Stomach smooth muscle (tissue), 2 donors: ENCODE measurements at regions not wholly inside any gene's neighbourhood (a gene's known extent, or its start where the extent isn't known, plus 50 kb on each side); places are given as distances from the start of the nearest gene placed in this dataset.
"Not testable (repeated sequence)": the region's sequence is repeated elsewhere in the genome, so short reads cannot be mapped to it uniquely, and the experiment has no call there.

Source experiments
- H3K27ac ChIP-seq: one replicate; pipeline ENCODE4 v1.7.0; 2013; ENCODE audit warnings: mild to moderate bottlenecking, low read length, inconsistent platforms
- H3K27me3 ChIP-seq, 2 donors: one replicate each; pipeline ENCODE4 v1.7.0; 2013; ENCODE audit warnings: low read length in 2 of 2; ENCODE audit not compliant: insufficient read depth in 2 of 2, control insufficient read depth in 1 of 2
- H3K36me3 ChIP-seq, 2 donors: one replicate each; pipeline ENCODE4 v1.7.0; 2013; ENCODE audit warnings: low read length in 2 of 2; ENCODE audit not compliant: control insufficient read depth in 2 of 2, insufficient read depth in 2 of 2
- H3K4me1 ChIP-seq: one replicate; pipeline ENCODE4 v1.7.0; 2013; ENCODE audit warnings: low read length; ENCODE audit not compliant: control insufficient read depth, insufficient read depth
- H3K4me3 ChIP-seq, 2 donors: one replicate each; pipeline ENCODE4 v1.7.0; 2013; ENCODE audit warnings: low read length in 2 of 2
- H3K9ac ChIP-seq, 2 donors: one replicate each; pipeline ENCODE4 v1.7.0; 2013; ENCODE audit warnings: low read length in 2 of 2, mild to moderate bottlenecking in 1 of 2
- H3K9me3 ChIP-seq, 2 donors: one replicate each; pipeline ENCODE4 v1.7.0; 2013; ENCODE audit warnings: low read length in 2 of 2; ENCODE audit not compliant: control insufficient read depth in 2 of 2
- donor health status: healthy.
- donor health status: Pancreatic carcinoma.

DNA sequence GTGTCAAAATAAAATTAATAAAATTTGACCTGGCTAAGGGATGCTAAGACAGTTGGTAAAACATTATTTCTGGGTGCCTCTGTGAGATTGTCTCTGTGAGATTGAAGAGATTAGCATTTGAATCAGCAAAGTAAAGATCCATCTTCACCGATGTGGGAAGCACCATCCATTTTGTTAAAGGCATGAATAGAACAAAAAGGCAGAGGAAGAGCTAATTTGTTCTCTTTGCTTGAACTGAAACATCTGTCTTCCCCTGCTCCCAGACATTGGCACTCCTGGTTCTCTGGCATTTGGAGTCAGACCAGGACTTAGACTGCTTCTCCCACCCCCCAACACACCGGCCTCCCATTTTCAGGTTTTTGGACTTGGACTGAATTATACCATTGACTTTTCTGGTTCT lies 603.8 kb upstream of the LINC00305 start:
- Histone ChIP-seq H3K36me3 (no peaks in the 10 kb centered on the region), H3K27ac (no peak overlapping the region), H3K9me3 (no peaks in the 10 kb centered on the region), H3K4me1 (no peaks in the 10 kb centered on the region), H3K9ac (no peak overlapping the region), H3K4me3 (no peak overlapping the region), H3K27me3 (no peaks in the 10 kb centered on the region)

DNA sequence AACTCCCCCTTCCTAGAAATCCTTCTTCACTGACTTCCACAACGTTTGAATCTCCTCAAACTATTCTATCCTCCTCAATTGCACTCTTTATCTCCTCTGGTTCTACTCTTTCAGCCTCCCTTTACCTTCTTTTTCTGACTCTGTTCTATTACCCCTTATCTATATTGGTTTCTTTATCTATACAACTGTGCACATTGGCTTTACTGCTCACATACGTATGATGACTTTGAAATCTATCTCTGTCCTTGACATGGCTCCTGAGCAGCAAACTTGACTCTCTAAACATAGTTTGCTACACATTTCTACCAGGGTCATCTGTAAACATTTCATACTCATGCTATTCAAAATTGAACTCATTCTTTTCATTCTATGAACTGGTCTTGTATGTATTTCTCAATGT lies 601.0 kb upstream of the LINC00305 start:
- Histone ChIP-seq H3K4me1 (no peaks in the 10 kb centered on the region), H3K9me3 (no peaks in the 10 kb centered on the region), H3K27ac (no peak overlapping the region), H3K9ac (no peak overlapping the region), H3K4me3 (no peak overlapping the region), H3K27me3 (no peaks in the 10 kb centered on the region), H3K36me3 (no peaks in the 10 kb centered on the region)

DNA sequence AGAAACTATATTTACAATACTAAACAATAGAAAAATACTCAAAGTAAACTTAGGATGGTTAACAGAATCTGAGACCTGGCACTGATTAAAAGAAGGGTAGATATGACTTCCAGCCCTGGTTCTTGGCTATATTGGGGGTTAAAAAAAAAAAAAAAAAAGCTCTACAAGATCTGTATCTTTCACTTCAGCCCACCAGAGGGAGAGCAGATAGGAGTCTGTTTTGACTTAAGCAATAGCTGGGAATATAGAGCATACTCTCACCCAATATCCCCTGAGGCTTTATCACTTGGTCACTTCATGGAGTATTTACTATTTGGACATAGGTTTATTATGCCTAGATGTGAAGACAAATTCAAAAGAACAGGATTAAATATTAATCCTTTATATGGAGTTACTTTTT lies 598.9 kb upstream of the LINC00305 start:
- Histone ChIP-seq H3K36me3 (no peaks in the 10 kb centered on the region), H3K4me3 (no peak overlapping the region), H3K27ac (no peak overlapping the region), H3K27me3 (no peaks in the 10 kb centered on the region), H3K4me1 (no peaks in the 10 kb centered on the region), H3K9me3 (no peaks in the 10 kb centered on the region), H3K9ac (no peak overlapping the region)

DNA sequence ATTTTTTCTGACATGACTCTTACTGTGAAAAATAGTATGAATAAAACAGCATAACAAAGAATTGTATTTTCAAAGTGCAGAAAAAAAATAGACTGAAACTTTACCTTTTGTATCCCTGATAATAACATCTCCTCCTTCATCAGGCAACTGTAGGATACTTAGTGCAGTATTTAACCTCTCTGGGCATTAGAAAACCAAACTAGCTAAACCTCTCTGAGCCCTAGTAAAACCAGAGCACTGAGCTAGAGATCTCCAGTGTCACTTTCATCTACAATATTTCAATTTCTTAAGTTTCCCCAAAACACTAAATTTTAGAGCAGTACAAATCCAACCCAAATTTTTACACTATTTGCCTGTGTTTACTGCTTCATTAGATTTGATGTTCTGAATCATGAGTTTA lies 594.0 kb upstream of the LINC00305 start:
- Histone ChIP-seq H3K36me3 (no peaks in the 10 kb centered on the region), H3K27ac (no peak overlapping the region), H3K4me3 (no peak overlapping the region), H3K27me3 (no peaks in the 10 kb centered on the region), H3K4me1 (no peaks in the 10 kb centered on the region), H3K9ac (no peak overlapping the region), H3K9me3 (no peaks in the 10 kb centered on the region)

DNA sequence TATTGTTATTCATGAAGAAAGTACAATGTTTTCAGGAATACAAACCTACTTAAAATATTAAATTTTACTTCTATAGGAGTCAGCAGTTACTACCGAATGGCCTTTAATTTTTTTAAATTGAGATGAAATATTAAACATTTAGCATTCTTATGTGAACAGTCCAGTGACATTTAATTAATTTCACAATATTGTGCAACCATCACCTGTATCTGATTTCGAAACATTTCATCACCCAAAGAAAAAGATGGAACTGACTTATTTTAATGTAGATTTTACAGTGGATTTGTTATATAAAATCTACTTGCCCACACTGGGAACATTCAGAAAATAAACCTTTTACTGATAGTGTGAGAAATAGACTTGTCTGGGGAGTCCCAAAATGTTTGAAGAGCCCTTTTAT lies 585.2 kb upstream of the LINC00305 start:
- Histone ChIP-seq H3K27ac (no peak overlapping the region), H3K4me1 (no peaks in the 10 kb centered on the region), H3K27me3 (no peaks in the 10 kb centered on the region), H3K9ac (no peak overlapping the region), H3K4me3 (no peak overlapping the region), H3K36me3 (no peaks in the 10 kb centered on the region), H3K9me3 (no peaks in the 10 kb centered on the region)

DNA sequence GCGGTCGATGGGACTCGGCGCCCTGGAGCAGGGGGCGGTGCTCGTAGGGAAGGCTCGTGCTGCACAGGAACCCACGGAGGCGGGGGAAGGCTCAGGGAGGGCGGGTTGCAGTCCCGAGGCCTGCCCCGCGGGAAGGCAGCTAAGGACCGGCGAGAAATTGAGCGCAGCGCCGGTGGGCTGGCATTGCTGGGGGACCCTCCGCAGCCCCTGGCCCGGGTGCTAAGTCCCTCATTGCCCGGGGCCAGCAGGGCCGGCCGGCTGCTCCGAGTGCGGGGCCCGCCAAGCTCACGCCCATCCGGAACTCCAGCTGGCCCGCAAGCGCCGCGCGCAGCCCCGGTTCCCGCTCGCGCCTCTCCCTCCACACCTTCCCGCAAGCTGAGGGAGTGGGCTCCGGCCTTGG lies 576.8 kb upstream of the LINC00305 start:
- H3K9ac ChIP-seq, H3K27me3 ChIP-seq, H3K9me3 ChIP-seq, H3K4me1 ChIP-seq, H3K36me3 ChIP-seq, H3K4me3 ChIP-seq, H3K27ac ChIP-seq: not testable (repeated sequence)

DNA sequence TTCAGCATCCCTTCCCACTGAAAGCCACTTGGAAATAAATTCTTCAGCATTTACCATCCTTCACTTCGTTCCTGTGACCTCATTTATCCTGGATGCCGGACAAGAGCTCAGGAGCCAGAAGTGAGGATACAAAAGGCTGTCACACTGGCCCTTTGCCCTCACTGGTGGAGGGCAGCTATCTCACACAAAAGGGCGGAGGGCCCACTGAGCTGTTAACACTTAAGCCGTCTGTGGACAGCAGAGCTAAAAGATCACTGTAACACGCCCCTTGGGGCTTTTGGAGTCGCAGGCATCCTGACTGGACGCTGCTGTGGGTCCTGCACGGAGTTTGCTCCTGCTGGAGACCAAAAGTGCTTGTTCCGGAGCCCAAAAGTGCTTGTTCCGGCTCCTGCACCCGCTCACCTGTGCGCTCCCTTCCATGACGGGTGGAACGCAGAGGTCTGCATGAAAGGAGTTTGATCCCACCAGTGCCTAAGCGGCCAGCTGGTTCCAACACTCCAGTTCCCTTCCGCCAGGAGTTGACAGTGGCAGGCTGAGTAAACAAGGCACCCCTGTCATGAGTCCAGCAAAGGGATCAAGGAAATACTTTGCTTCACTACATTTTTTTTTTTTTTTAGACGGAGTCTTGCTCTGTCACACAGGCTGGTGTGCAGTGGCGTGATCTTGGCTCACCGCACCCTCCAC lies 572.0 kb upstream of the LINC00305 start:
- Histone ChIP-seq H3K9ac (no peak overlapping the region), H3K4me1 (no peaks in the 10 kb centered on the region), H3K36me3 (no peaks in the 10 kb centered on the region), H3K4me3 (no peak overlapping the region), H3K27ac (no peak overlapping the region), H3K9me3 (peaks cover 0 to 2% of the 10 kb centered on the region in 2 donors), H3K27me3 (no peaks in the 10 kb centered on the region)

DNA sequence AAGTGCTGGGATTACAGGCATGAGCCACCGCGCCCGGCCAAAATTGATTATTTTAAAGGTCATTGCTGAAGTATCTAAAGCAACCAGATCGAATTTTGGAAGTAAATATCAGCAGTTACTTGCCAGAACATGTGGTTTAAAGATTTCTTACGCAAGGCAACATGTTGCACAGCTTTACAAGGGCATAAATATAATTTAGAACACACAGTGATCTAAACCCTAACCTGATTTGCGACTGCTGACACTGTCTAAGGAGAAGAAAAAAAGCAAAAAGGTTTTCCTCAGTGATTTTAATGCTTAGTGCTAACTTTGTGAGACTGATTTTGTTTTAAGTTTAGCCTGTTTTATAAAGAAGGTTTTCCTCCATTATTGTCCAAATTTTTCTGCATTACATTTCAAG lies 569.9 kb upstream of the LINC00305 start:
- Histone ChIP-seq H3K9me3 (no peaks in the 10 kb centered on the region), H3K27ac (no peak overlapping the region), H3K4me3 (no peak overlapping the region), H3K27me3 (no peaks in the 10 kb centered on the region), H3K9ac (no peak overlapping the region), H3K4me1 (no peaks in the 10 kb centered on the region), H3K36me3 (no peaks in the 10 kb centered on the region)

DNA sequence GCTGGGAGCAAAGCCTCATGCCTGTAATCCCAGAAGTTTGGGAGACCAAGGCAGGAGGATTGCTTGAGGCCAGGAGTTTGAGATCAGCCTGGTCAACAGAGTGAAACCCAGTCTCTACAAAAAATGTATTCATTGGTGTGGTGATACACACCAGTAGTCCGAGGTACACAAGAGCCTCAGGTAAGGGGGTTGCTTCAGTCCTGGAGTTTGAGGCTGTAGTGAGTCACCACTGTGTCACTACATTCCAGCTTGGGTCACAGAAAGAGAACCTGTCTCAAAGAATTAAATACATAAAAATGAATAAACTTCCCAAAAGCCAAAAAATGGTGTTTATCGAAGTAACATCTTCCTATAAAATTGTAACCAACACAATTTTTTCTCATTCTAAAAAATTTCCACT lies 568.1 kb upstream of the LINC00305 start:
- H3K36me3 ChIP-seq = no peaks in the 10 kb centered on the region
- no peaks in the 10 kb centered on the region for H3K4me1 ChIP-seq
- no peak overlapping the region for H3K4me3 ChIP-seq
- no peak overlapping the region for H3K27ac ChIP-seq
- H3K27me3 ChIP-seq = no peaks in the 10 kb centered on the region
- H3K9ac ChIP-seq = no peak overlapping the region
- H3K9me3 ChIP-seq = no peaks in the 10 kb centered on the region

DNA sequence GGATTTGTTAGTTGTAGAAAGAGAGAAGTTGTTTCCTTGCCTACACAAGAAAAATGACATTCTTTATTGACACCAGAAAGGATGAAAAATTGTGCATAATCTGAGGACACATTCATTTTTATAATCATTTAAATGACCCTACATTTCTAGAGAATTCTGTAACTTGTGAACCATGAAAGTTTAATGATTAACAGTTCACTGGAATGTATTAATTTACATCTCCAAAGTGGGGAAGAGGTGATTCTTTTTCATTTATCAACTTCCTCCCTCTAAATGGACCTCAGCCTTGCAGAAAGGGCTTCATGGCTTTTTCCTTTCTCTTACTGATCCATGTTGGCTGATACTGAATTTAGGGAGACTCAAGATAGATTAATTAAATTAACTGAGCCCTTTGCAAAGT lies 565.2 kb upstream of the LINC00305 start:
- Histone ChIP-seq H3K4me3 (no peak overlapping the region), H3K4me1 (no peaks in the 10 kb centered on the region)

DNA sequence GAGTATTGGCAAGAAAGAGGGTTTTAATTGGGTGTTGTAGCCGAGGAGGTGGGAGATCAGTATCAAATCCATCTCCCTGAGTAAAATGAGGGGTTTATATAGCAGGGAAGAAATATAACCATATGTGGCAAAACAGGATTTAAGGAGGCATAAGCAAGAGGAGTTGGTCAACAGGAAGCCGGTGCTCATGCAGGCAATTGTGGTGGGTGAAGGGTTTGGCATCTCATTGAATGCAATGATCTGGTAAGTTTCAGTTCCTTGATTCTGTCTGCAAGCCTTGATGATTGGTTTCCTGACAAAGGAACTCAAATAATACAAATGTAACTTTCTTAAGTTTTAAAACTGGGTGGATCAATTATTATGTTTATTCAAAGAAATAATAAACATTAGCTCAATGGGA lies 564.4 kb upstream of the LINC00305 start:
- no peaks in the 10 kb centered on the region for H3K36me3 ChIP-seq
- H3K9ac ChIP-seq = no peak overlapping the region
- no peaks in the 10 kb centered on the region for H3K4me1 ChIP-seq
- H3K27me3 ChIP-seq = no peaks in the 10 kb centered on the region
- H3K9me3 ChIP-seq = no peaks in the 10 kb centered on the region
- H3K27ac ChIP-seq = no peak overlapping the region
- no peak overlapping the region for H3K4me3 ChIP-seq

More for the DNA sequence above, 565.2 kb upstream of the LINC00305 start:
- Histone ChIP-seq H3K27me3 (no peaks in the 10 kb centered on the region), H3K36me3 (no peaks in the 10 kb centered on the region), H3K9me3 (no peaks in the 10 kb centered on the region), H3K9ac (no peak overlapping the region), H3K27ac (no peak overlapping the region)
